ENCODE measurements at regions not wholly inside any gene's neighbourhood (a gene's known extent, or its start where the extent isn't known, plus 50 kb on each side); places are given as distances from the start of the nearest gene placed in this dataset.

DNA sequence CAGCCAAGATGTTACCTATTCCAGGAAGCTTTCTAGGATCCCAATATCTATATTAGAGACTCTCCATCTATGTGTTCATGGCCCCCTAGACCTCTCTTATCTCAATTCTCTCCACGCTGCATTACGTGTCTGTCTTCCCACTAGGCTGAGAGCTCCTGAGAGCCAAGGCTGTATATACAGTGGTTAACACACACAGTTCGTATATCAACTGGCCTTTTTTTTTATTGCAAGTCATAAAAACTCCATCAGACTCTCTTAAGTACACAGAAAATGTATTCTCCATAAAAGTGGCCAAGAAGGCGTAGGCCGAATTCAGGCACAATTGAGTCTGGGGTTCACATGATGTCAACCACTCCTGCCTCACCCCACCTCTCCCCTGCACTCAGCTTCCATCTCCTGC, 115.9 kb downstream of the TRIM29 start:
- H3K4me1 Mint-ChIP-seq (ENCODE audit: low read depth, unreplicated experiment), result peaks cover 7% of the 10 kb centered on the region
- no peaks in the 10 kb centered on the region; the same call in 1 of the 2 replicates for H3K9me3 ChIP-seq
- intact Hi-C loops (cut with micrococcal nuclease; ENCODE audit: unreplicated experiment), result no loop called here
- H3K4me3 ChIP-seq (ENCODE audit: low read depth, low read length), result no peak overlapping the region
- H3K27ac Mint-ChIP-seq (ENCODE audit: unreplicated experiment), result no peak overlapping the region
- H3K27me3 Mint-ChIP-seq (ENCODE audit: insufficient read depth, unreplicated experiment), result peaks cover 7% of the 10 kb centered on the region
- CTCF ChIA-PET, result no interaction called here
- no peaks in the 10 kb centered on the region for H3K9me3 Mint-ChIP-seq (ENCODE audit: unreplicated experiment)
- no TSS peak for BruUV-seq (replicated peaks)
- H3K4me1 ChIP-seq, result no peaks in the 10 kb centered on the region
- no peak for DNase-seq
- TF ChIP-seq, protein P1, sequence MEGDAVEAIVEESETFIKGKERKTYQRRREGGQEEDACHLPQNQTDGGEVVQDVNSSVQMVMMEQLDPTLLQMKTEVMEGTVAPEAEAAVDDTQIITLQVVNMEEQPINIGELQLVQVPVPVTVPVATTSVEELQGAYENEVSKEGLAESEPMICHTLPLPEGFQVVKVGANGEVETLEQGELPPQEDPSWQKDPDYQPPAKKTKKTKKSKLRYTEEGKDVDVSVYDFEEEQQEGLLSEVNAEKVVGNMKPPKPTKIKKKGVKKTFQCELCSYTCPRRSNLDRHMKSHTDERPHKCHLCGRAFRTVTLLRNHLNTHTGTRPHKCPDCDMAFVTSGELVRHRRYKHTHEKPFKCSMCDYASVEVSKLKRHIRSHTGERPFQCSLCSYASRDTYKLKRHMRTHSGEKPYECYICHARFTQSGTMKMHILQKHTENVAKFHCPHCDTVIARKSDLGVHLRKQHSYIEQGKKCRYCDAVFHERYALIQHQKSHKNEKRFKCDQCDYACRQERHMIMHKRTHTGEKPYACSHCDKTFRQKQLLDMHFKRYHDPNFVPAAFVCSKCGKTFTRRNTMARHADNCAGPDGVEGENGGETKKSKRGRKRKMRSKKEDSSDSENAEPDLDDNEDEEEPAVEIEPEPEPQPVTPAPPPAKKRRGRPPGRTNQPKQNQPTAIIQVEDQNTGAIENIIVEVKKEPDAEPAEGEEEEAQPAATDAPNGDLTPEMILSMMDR (IDR thresholded peaks at IDR 0.05; ENCODE audit: insufficient read depth in 1 of 2, low read depth in 1 of 2, low read length in 1 of 2, severe bottlenecking in 1 of 2, unreplicated experiment in 1 of 2), result no peak
- POLR2A ChIA-PET, result no interaction called here
- no peaks in the 10 kb centered on the region for H3K36me3 ChIP-seq (ENCODE audit: control insufficient read depth, insufficient read depth, low read length)
- H3K27me3 ChIP-seq (replicated peaks; ENCODE audit: control insufficient read depth, insufficient read depth, low read length), result no peaks in the 10 kb centered on the region; the same call in 1 of the 2 replicates
- H3K36me3 Mint-ChIP-seq (ENCODE audit: insufficient read depth, unreplicated experiment), result no peaks in the 10 kb centered on the region
- H3K4me3 Mint-ChIP-seq (ENCODE audit: unreplicated experiment), result no peak overlapping the region

DNA sequence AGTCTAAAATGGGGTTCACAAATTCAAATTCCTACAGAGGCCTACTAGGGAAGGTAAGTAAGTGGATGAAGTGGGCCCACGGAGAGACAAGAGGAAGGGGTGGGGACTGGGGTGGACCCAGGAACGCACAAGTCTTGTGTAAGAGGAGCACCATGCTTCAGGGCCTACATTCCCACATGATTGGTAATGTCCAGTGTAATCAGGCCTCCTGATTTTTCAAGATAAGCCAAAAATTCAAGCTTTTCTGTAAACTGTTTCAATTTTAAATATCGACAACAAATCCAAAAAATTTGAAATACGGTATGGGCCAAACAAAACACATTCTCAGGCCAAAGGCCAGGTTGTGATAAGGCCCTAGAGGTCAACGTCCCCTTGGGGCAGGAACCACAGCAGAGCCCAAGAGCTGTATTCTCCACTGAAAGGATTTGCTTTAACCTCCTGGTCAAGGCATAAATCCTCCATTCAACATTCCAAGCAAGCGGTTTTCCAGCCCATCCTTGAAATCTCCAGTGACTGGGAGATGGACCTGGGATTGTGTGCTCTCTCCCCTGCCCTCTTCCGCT, 116.4 kb downstream of the TRIM29 start:
- no peaks in the 10 kb centered on the region for H3K9me3 Mint-ChIP-seq (ENCODE audit: unreplicated experiment)
- H3K27me3 Mint-ChIP-seq (ENCODE audit: insufficient read depth, unreplicated experiment), result peaks cover 8% of the 10 kb centered on the region
- H3K9me3 ChIP-seq, result no peaks in the 10 kb centered on the region; the same call in 1 of the 2 replicates
- no peak overlapping the region for H3K4me3 ChIP-seq (ENCODE audit: low read depth, low read length)
- DNase-seq, result no peak
- ChIA-PET CTCF (no interaction called here), POLR2A (no interaction called here)
- intact Hi-C loops (cut with micrococcal nuclease; ENCODE audit: unreplicated experiment), result no loop called here
- no peaks in the 10 kb centered on the region; the same call in 1 of the 2 replicates for H3K27me3 ChIP-seq (replicated peaks; ENCODE audit: control insufficient read depth, insufficient read depth, low read length)
- no peaks in the 10 kb centered on the region for H3K4me1 ChIP-seq
- no TSS peak for BruUV-seq (replicated peaks)
- no peak overlapping the region for H3K4me3 Mint-ChIP-seq (ENCODE audit: unreplicated experiment)
- no peak overlapping the region for H3K27ac Mint-ChIP-seq (ENCODE audit: unreplicated experiment)
- H3K4me1 Mint-ChIP-seq (ENCODE audit: low read depth, unreplicated experiment), result peaks cover 7% of the 10 kb centered on the region
- H3K36me3 Mint-ChIP-seq (ENCODE audit: insufficient read depth, unreplicated experiment), result no peaks in the 10 kb centered on the region
- no peaks in the 10 kb centered on the region for H3K36me3 ChIP-seq (ENCODE audit: control insufficient read depth, insufficient read depth, low read length)
- TF ChIP-seq, protein P1 (IDR thresholded peaks at IDR 0.05; ENCODE audit: insufficient read depth in 1 of 2, low read depth in 1 of 2, low read length in 1 of 2, severe bottlenecking in 1 of 2, unreplicated experiment in 1 of 2), result no peak

DNA sequence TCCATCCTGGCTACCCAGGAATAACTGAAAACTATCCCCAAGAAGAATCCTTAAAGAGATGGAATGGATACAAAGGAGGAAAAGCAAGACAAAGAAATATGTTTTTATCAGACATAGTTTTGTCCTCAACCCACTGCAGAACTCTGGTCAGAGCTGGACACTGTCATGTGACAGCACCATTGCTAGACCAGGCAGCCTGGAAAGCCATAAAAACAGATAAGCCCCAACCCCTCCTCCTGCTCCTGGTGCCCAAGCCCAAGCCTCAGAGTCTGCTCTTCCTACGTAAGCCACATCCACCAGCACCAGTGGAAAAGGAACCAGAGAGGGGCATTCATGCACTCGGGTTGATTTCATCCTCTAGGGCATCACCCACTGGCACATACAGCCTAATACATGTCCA, 116.9 kb downstream of the TRIM29 start:
- no peaks in the 10 kb centered on the region for H3K36me3 Mint-ChIP-seq (ENCODE audit: insufficient read depth, unreplicated experiment)
- H3K27ac Mint-ChIP-seq (ENCODE audit: unreplicated experiment), result no peak overlapping the region
- intact Hi-C loops (cut with micrococcal nuclease; ENCODE audit: unreplicated experiment), result no loop called here
- Histone ChIP-seq H3K4me1 (no peaks in the 10 kb centered on the region), H3K9me3 (no peaks in the 10 kb centered on the region; the same call in 1 of the 2 replicates), H3K4me3 (ENCODE audit: low read depth, low read length) (no peak overlapping the region), H3K36me3 (ENCODE audit: control insufficient read depth, insufficient read depth, low read length) (no peaks in the 10 kb centered on the region), H3K27me3 (replicated peaks; ENCODE audit: control insufficient read depth, insufficient read depth, low read length) (peaks cover under 1% of the 10 kb centered on the region)
- peaks cover 7% of the 10 kb centered on the region for H3K4me1 Mint-ChIP-seq (ENCODE audit: low read depth, unreplicated experiment)
- POLR2A ChIA-PET, result no interaction called here
- BruUV-seq (replicated peaks), result no TSS peak
- TF ChIP-seq, protein P1 (IDR thresholded peaks at IDR 0.05; ENCODE audit: insufficient read depth in 1 of 2, low read depth in 1 of 2, low read length in 1 of 2, severe bottlenecking in 1 of 2, unreplicated experiment in 1 of 2), result no peak
- H3K4me3 Mint-ChIP-seq (ENCODE audit: unreplicated experiment), result no peak overlapping the region
- no peak for DNase-seq
- H3K9me3 Mint-ChIP-seq (ENCODE audit: unreplicated experiment), result no peaks in the 10 kb centered on the region
- H3K27me3 Mint-ChIP-seq (ENCODE audit: insufficient read depth, unreplicated experiment), result peaks cover 12% of the 10 kb centered on the region
- CTCF ChIA-PET, result no interaction called here

All from Caco-2 (cell line).